Activated CD8-positive, alpha-beta T cell treated with anti-CD3 and anti-CD28 coated beads for 36 hours (primary cell): ENCODE measurements at regions not wholly inside any gene's neighbourhood (a gene's known extent, or its start where the extent isn't known, plus 50 kb on each side); places are given as distances from the start of the nearest gene placed in this dataset.

Experiments
- ATAC-seq: fragments of 200-7000 bp; cut with Tn5 transposase; one replicate; pipeline ENCODE4 v1.10.0; 2021; ENCODE audit warnings: mild to moderate bottlenecking, moderate library complexity
- CTCF ChIA-PET: fragments of 350-600 bp; sonication (Branson Sonifier 250); formaldehyde crosslinking; loops from one replicate; lab custom pipeline; 2021; ENCODE audit warnings: antibody characterized with exemption; lab: Charles Lee
- POLR2A ChIA-PET: fragments of 350-600 bp; sonication (Branson Sonifier 250); formaldehyde crosslinking; loops from one replicate; lab custom pipeline; 2021; ENCODE audit warnings: antibody characterized with exemption; lab: Charles Lee
- DNase-seq: peaks from one replicate; pipeline ENCODE4 v3.0.0-alpha.2; 2020
- H3K27ac Mint-ChIP-seq: one replicate; pipeline ENCODE4 v1.8.0; 2021; ENCODE audit warnings: mild to moderate bottlenecking, mixed read lengths
- H3K27me3 Mint-ChIP-seq: one replicate; pipeline ENCODE4 v1.8.0; 2021; ENCODE audit warnings: mixed read lengths
- H3K36me3 Mint-ChIP-seq: one replicate; pipeline ENCODE4 v1.8.0; 2021; ENCODE audit warnings: low read depth, mixed read lengths
- H3K4me1 Mint-ChIP-seq: one replicate; pipeline ENCODE4 v1.8.0; 2021; ENCODE audit warnings: low read depth, mixed read lengths
- H3K4me3 Mint-ChIP-seq: one replicate; pipeline ENCODE4 v1.8.0; 2021; ENCODE audit warnings: mild to moderate bottlenecking, moderate library complexity, mixed read lengths
- H3K9me3 Mint-ChIP-seq: one replicate; pipeline ENCODE4 v1.8.0; 2021; ENCODE audit warnings: mixed read lengths
- intact Hi-C: fragments of 100-400 bp; cut with micrococcal nuclease; formaldehyde crosslinking; loops from one replicate; pipeline ENCODE4 v1.10.0; 2022
- TF ChIP-seq, protein P1 (sequence below): fragments of 200-600 bp; IDR thresholded peaks from one replicate; pipeline ENCODE4 v1.8.0; 2022; ENCODE audit warnings: antibody characterized with exemption, mild to moderate bottlenecking

DNA sequence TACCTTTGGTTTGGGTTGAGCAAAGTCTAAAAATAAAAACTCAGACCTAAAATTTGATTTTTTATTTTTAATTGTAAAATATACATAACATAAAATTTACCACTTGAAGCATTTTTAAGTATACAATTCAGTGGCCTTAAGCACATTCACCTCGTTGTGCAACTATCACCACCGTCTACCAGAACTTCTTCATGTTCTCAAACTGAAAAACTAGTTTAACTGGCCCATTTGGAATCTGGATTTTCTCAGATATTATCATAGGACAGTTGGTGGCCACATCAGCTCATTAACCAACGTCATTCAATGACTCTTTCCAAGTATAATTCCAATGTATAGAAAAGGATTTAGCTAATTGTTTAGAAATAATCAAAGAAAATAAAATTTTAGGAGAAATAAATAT lies 319.3 kb downstream of the TLE1 start:
- Mint-ChIP-seq H3K4me1 (no peaks in the 10 kb centered on the region), H3K27ac (no peak overlapping the region), H3K36me3 (no peaks in the 10 kb centered on the region), H3K9me3 (peaks cover 12% of the 10 kb centered on the region), H3K27me3 (no peaks in the 10 kb centered on the region), H3K4me3 (no peak overlapping the region)
- DNase-seq (no peak), ATAC-seq (no peak)
- CTCF ChIA-PET: no interaction called here
- TF ChIP-seq, protein P1, sequence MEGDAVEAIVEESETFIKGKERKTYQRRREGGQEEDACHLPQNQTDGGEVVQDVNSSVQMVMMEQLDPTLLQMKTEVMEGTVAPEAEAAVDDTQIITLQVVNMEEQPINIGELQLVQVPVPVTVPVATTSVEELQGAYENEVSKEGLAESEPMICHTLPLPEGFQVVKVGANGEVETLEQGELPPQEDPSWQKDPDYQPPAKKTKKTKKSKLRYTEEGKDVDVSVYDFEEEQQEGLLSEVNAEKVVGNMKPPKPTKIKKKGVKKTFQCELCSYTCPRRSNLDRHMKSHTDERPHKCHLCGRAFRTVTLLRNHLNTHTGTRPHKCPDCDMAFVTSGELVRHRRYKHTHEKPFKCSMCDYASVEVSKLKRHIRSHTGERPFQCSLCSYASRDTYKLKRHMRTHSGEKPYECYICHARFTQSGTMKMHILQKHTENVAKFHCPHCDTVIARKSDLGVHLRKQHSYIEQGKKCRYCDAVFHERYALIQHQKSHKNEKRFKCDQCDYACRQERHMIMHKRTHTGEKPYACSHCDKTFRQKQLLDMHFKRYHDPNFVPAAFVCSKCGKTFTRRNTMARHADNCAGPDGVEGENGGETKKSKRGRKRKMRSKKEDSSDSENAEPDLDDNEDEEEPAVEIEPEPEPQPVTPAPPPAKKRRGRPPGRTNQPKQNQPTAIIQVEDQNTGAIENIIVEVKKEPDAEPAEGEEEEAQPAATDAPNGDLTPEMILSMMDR: no peak
- intact Hi-C loops: no loop called here
- POLR2A ChIA-PET: no interaction called here

DNA sequence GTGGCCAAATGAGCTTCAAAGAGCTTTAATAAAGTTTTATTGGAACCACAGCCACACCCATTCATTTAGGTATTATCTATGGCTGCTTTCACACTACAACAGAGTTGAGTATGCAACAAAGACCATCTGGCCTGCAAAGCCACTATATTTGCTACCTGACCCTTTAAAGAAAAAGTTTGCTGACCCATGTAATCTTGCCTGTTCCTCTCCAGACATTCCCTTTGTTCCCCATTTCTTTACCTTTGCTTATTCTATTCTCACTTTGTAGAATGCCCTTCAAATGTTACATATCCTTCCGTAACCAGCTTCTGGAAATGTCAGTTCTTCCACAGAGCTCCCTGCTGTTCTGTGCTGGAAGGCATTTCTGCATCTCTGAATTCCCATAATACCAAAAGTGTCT lies 320.2 kb downstream of the TLE1 start:
- intact Hi-C loops: no loop called here
- Mint-ChIP-seq H3K36me3 (no peaks in the 10 kb centered on the region), H3K27me3 (no peaks in the 10 kb centered on the region), H3K4me3 (no peak overlapping the region), H3K27ac (no peak overlapping the region), H3K9me3 (peaks cover 21% of the 10 kb centered on the region), H3K4me1 (no peaks in the 10 kb centered on the region)
- DNase-seq: no peak
- TF ChIP-seq, protein P1: no peak
- ATAC-seq: no peak
- ChIA-PET CTCF (no interaction called here), POLR2A (no interaction called here)

DNA sequence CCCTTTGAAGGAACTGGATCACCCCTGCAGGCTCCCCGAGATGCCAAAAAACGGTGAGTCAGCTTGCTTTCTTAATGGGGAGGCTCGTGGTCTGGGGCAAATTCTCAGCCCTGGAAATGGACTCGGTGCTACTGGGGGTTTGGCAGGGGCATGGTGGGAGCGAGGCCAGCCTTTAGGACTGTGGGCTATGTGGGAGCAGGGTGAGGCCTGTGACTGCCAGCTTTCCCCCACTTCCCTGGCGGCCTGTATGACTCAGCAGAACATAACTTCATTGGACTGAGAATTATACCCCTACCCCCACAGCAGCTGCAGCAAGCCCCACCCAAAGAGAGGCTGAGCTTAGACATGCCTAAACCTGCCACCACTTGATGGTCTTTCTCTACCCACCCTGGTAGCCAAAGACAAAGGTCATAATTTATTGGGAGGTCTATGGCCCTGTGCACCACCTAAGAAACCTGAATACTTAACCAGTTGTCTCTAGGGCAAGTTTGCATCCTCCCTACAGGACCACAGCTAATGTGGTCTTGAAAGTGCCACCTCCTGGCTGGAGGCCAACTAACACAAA lies 325.3 kb downstream of the TLE1 start:
- TF ChIP-seq, protein P1: no peak
- Mint-ChIP-seq H3K27ac (no peak overlapping the region), H3K4me1 (no peaks in the 10 kb centered on the region), H3K4me3 (no peak overlapping the region), H3K36me3 (no peaks in the 10 kb centered on the region), H3K9me3 (peaks cover 24% of the 10 kb centered on the region), H3K27me3 (no peaks in the 10 kb centered on the region)
- ChIA-PET CTCF (no interaction called here), POLR2A (no interaction called here)
- no peak for ATAC-seq
- intact Hi-C loops: no loop called here
- no peak for DNase-seq

DNA sequence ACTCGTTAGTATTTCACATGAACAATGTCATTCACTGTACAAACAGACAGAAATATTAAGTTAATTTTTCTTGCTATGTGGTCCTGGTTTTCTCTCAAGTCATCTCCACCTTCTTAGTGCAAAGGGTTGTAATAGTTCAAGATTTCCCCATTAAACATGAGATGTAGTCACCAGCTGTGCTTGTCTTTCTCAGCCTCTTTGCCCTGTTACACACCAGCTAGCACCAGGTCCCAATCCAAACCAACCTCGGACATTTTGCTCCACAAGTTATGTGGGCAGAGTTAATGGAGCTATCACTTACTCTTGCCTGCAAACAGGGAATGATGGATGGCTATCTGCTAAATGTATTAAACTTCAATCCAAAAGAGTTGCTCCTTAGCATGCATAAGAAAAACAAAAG lies 328.1 kb downstream of the TLE1 start:
- Mint-ChIP-seq H3K9me3 (peaks cover 24% of the 10 kb centered on the region), H3K4me1 (no peaks in the 10 kb centered on the region), H3K27me3 (no peaks in the 10 kb centered on the region), H3K36me3 (no peaks in the 10 kb centered on the region), H3K4me3 (no peak overlapping the region), H3K27ac (no peak overlapping the region)
- ChIA-PET POLR2A (no interaction called here), CTCF (no interaction called here)
- TF ChIP-seq, protein P1: no peak
- no peak for DNase-seq
- ATAC-seq: no peak
- intact Hi-C loops: no loop called here

DNA sequence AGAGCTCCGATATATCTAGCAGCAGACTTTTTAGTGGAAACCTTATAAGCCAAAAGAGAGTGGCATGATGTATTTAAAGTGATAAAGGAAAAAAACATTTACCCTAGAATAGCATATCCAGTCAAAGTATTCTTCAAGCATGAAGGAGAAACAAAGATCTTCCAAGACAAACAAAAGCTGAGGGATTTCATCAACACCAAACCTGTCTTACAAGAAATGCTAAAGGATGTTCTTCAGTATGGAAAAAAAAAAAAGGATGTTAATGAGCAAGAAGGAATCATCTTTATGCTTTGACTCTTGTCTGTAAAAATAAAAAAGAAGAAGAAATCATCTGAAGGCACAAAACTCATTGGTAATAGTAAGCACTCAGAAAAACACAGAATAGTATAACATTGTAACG lies 338.2 kb downstream of the TLE1 start:
- ATAC-seq (no peak), DNase-seq (no peak)
- intact Hi-C loops: no loop called here
- Mint-ChIP-seq H3K27me3 (no peaks in the 10 kb centered on the region), H3K36me3 (no peaks in the 10 kb centered on the region), H3K4me1 (no peaks in the 10 kb centered on the region), H3K27ac (no peak overlapping the region), H3K9me3 (peaks cover 2% of the 10 kb centered on the region), H3K4me3 (no peak overlapping the region)
- ChIA-PET POLR2A (no interaction called here), CTCF (no interaction called here)
- TF ChIP-seq, protein P1: no peak
